T-helper 2 cell (primary cell): ENCODE measurements at regions not wholly inside any gene's neighbourhood (a gene's known extent, or its start where the extent isn't known, plus 50 kb on each side); places are given as distances from the start of the nearest gene placed in this dataset.
"Not testable (repeated sequence)": the region's sequence is repeated elsewhere in the genome, so short reads cannot be mapped to it uniquely, and the experiment has no call there.

Experiments used
- DNase-seq, 5 experiments: peaks; one replicate each; pipeline versions ENCODE4 v3.0.0 to v3.0.0-alpha.2; 2012 to 2022

DNA sequence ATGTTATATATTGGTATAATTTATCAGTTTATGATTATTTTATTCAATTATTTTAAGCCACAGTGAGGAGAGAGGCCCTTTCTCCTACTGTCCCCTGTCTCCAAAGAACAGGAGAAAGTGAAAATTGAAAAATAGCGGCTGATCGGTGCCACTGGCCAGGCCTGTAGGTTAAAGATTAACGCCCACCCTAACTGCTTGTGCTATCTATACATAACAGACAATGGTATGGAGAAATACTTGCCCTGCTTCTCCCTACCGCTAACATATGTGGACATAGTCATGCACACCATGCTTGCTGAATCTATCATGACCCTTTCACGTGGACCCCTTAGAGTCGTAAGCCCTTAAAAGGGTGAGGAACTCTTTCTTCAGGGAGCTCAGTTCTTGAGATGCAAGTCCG is 67.5 kb downstream of the EIF1AY start:
- no peak for DNase-seq

GRCh38 chrY:20648265-20648664 is 72.7 kb downstream of the EIF1AY start:
- no peak for DNase-seq

DNA sequence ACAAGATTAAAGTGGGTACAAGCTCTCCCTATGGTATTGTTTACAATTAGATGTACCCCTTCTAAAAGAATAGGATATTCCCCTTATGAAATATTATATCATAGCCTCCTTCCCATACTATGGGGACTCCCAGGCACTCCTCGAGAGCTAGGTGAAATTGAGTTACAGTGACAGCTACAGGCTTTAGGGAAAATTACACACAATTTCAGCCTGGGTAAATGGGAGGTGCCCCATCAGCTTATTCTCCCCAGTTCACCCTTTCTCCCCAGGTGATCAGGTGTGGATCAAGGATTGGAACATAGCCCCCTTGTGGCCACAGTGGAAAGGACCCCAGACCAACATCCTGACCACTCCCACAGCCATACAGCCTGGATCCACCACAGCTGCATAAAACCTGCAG is 73.3 kb downstream of the EIF1AY start:
- DNase-seq = peak in 1 of 5 experiments; percentile 2

DNA sequence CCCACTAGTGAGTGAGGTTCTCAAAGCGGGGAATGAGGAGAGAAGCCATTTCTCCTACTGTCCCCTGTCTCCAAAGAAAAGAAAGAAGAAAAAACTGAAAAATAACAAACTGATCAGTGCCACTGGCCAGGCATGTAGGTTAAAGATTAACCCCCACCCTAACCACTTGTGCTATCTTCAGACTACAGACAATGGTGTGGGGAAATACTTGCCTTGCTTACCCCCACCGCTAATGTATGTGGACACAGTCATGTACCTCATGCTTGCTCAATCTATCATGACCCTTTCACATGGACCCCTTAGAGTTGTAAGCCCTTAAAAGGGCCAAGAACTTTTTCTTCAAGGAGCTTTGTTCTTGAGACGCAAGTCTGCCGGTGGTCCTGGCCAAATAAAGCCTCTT is 75.9 kb downstream of the EIF1AY start:
- DNase-seq = no peak

GRCh38 chrY:20659450-20659849 is 83.9 kb downstream of the EIF1AY start:
- DNase-seq = peak in 1 of 5 experiments; percentile 4

GRCh38 chrY:20662204-20662603 is 86.6 kb downstream of the EIF1AY start:
- DNase-seq = no peak

DNA sequence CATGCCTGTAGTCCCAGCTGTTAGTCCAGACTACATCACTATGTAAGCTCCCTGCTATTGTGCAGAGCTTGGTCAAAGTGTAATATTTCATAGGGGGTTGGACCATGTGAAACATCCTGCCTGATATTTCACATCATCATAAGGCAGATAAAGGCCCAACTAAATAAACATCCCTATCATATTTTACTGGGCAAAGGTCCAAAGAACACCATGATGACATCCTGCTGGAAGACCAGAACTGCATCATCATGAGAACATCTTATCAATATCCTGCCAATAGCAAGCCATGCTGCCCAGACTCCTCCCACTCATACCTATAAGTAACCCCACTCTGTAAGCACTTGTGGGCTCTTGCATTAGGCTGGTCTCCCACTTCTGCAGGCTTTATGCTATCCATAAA is 88.6 kb downstream of the EIF1AY start:
- no peak for DNase-seq

- not testable (repeated sequence) for DNase-seq
These were observed 89.8 kb downstream of the EIF1AY start for GRCh38 chrY:20665357-20665756.

DNA sequence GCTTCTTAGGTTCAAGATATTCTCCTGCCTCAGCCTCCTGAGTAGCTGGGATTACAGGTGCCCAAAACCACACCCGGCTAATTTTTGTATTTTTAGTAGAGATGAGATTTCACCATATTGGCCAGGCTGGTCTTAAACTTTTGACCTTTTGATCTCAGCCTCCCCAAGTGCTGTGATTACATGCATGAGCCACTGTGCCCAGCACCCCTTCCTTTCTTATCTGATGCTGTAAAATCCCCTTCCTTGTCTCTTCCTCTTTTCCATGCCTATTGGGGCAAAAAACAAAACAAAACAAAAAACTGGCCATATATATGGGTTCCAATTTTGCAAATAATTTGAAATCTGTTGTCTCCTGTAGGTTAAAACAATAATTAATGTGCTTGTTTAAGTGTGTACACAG is 74.0 kb upstream of the RPS4Y2 start:
- DNase-seq = no peak

GRCh38 chrY:20683371-20683770 is 72.5 kb upstream of the RPS4Y2 start:
- no peak for DNase-seq

GRCh38 chrY:20686674-20687073 is 69.2 kb upstream of the RPS4Y2 start:
- DNase-seq = peak in 1 of 5 experiments; percentile 8
